Upper lobe of right lung (tissue), 1 donor: ENCODE measurements at regions not wholly inside any gene's neighbourhood (a gene's known extent, or its start where the extent isn't known, plus 50 kb on each side); places are given as distances from the start of the nearest gene placed in this dataset.
A peak's percentile ranks its signal among the peaks of the same experiment; 100 is the strongest.

Source experiments
- ATAC-seq: fragments of 200-7000 bp; cut with Tn5 transposase; one replicate; pipeline ENCODE4 v1.9.1; 2020; ENCODE audit warnings: mild to moderate bottlenecking, moderate library complexity
- DNase-seq: peaks from one replicate; pipeline ENCODE4 v3.0.0-alpha.2; 2020
- H3K27ac ChIP-seq: fragments of 200-600 bp; one replicate; pipeline ENCODE4 v1.8.0; 2022
- H3K27me3 ChIP-seq: fragments of 200-600 bp; one replicate; pipeline ENCODE4 v1.8.0; 2022; ENCODE audit warnings: mild to moderate bottlenecking
- H3K36me3 ChIP-seq: fragments of 200-600 bp; one replicate; pipeline ENCODE4 v1.8.0; 2022
- H3K4me1 ChIP-seq: fragments of 200-600 bp; one replicate; pipeline ENCODE4 v1.8.0; 2022
- H3K4me3 ChIP-seq: fragments of 200-600 bp; one replicate; pipeline ENCODE4 v1.8.0; 2022; ENCODE audit warnings: mild to moderate bottlenecking
- H3K9me3 ChIP-seq: fragments of 200-600 bp; one replicate; pipeline ENCODE4 v1.8.0; 2022
- CTCF ChIP-seq: fragments of 200-600 bp; IDR thresholded peaks from one replicate; pipeline ENCODE4 v1.8.0; 2022; ENCODE audit warnings: antibody characterized with exemption
- intact Hi-C: fragments of 100-400 bp; cut with DNase I; formaldehyde crosslinking; loops from one replicate; pipeline ENCODE4 v1.11.0; 2022
- donor health status: DM: no; HTN: yes; CAD: no; lungs with severe emphysema.

- no peak overlapping the region for H3K4me3 ChIP-seq
- no peaks in the 10 kb centered on the region for H3K36me3 ChIP-seq
- H3K4me1 ChIP-seq = peaks cover 5% of the 10 kb centered on the region
- intact Hi-C loops = no loop called here
- DNase-seq (no peak), ATAC-seq (peak; percentile 89)
- no peaks in the 10 kb centered on the region for H3K27me3 ChIP-seq
- no peak for TF ChIP-seq CTCF
- no peaks in the 10 kb centered on the region for H3K9me3 ChIP-seq
- H3K27ac ChIP-seq = no peak overlapping the region
Observed at GRCh38 chr6:14743474-14744211, 502.2 kb upstream of the JARID2 start.

- Histone ChIP-seq H3K27me3 (no peaks in the 10 kb centered on the region), H3K4me3 (no peak overlapping the region), H3K4me1 (no peaks in the 10 kb centered on the region), H3K9me3 (no peaks in the 10 kb centered on the region), H3K27ac (no peak overlapping the region), H3K36me3 (no peaks in the 10 kb centered on the region)
- intact Hi-C loops = no loop called here
- ATAC-seq (no peak), DNase-seq (no peak)
- no peak for TF ChIP-seq CTCF
Observed at GRCh38 chr6:14744212-14744556, 501.7 kb upstream of the JARID2 start.

GRCh38 chr6:14746139-14746837 lies 499.6 kb upstream of the JARID2 start:
- intact Hi-C loops = no loop called here
- no peaks in the 10 kb centered on the region for H3K9me3 ChIP-seq
- no peak overlapping the region for H3K4me3 ChIP-seq
- H3K27me3 ChIP-seq = no peaks in the 10 kb centered on the region
- ATAC-seq (no peak), DNase-seq (no peak)
- H3K27ac ChIP-seq = no peak overlapping the region
- H3K36me3 ChIP-seq = no peaks in the 10 kb centered on the region
- TF ChIP-seq CTCF = no peak
- H3K4me1 ChIP-seq = no peaks in the 10 kb centered on the region

GRCh38 chr6:14747881-14748520 lies 497.9 kb upstream of the JARID2 start:
- no peak for DNase-seq
- no peak for TF ChIP-seq CTCF
- H3K36me3 ChIP-seq = no peaks in the 10 kb centered on the region
- H3K4me1 ChIP-seq = no peaks in the 10 kb centered on the region
- H3K9me3 ChIP-seq = no peaks in the 10 kb centered on the region
- no peak for ATAC-seq
- intact Hi-C loops = no loop called here
- no peaks in the 10 kb centered on the region for H3K27me3 ChIP-seq
- no peak overlapping the region for H3K27ac ChIP-seq
- H3K4me3 ChIP-seq = no peak overlapping the region

- ATAC-seq (no peak), DNase-seq (no peak)
- H3K27me3 ChIP-seq = no peaks in the 10 kb centered on the region
- H3K4me3 ChIP-seq = no peak overlapping the region
- intact Hi-C loops = no loop called here
- H3K9me3 ChIP-seq = no peaks in the 10 kb centered on the region
- H3K27ac ChIP-seq = no peak overlapping the region
- no peaks in the 10 kb centered on the region for H3K4me1 ChIP-seq
- no peaks in the 10 kb centered on the region for H3K36me3 ChIP-seq
- TF ChIP-seq CTCF = no peak
Observed at GRCh38 chr6:14748679-14749078, 497.2 kb upstream of the JARID2 start.
